H4 (cell line): ENCODE measurements at regions not wholly inside any gene's neighbourhood (a gene's known extent, or its start where the extent isn't known, plus 50 kb on each side); places are given as distances from the start of the nearest gene placed in this dataset.
"Not testable (repeated sequence)": the region's sequence is repeated elsewhere in the genome, so short reads cannot be mapped to it uniquely, and the experiment has no call there.

Source experiments
- DNase-seq: peaks from one replicate; pipeline ENCODE4 v3.0.0-alpha.2; 2015; ENCODE audit warnings: low spot score

DNA sequence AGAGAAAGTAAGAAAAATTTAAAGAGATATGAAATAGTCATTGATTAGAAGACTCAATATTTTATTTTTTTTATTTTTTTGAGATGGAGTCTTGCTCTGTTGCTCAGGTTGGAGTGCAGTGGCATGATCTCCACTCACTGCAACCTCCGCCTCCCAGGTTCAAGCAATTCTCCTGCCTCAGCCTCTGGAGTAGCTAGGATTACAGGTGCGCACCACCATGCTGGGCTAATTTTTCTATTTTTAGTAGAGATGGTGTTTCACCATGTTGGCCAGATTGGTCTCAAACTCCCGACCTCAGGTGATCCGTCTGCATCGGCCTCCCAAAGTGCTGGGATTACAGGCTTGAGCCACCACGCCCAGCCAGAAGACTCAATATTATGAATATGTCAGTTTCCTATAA is 672.6 kb downstream of the UQCRFS1 start:
- not testable (repeated sequence) for DNase-seq

DNA sequence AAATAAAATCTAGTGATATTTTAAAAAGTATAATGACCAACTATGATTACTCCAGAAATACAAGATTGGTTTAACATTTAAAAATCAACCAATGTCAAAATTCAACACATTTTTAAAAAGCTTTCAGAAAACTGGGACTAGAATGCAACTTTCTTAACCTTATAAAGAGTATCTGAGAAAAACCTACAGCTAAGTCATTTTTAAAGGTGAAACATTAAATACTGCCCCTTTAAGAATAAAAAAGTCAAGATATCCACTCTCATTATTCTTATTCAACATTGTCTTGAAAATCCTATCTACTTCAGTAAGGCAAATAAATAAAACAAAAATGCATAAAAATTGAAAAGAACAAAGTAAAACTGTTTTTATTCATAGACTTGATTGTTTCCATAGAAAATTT is 673.2 kb downstream of the UQCRFS1 start:
- DNase-seq, result no peak

DNA sequence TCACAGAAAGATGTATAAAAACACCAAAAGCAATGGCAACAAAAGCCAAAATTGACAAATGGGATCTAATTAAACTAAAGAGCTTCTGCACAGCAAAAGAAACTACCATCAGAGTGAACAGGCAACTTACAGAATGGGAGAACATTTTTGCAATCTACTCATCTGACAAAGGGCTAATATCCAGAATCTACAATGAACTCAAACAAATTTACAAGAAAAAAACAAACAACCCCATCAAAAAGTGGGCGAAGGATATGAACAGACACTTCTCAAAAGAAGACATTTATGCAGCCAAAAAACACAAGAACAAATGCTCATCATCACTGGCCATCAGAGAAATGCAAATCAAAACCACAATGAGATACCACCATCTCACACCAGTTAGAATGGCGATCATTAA is 674.4 kb downstream of the UQCRFS1 start:
- DNase-seq, result not testable (repeated sequence)

DNA sequence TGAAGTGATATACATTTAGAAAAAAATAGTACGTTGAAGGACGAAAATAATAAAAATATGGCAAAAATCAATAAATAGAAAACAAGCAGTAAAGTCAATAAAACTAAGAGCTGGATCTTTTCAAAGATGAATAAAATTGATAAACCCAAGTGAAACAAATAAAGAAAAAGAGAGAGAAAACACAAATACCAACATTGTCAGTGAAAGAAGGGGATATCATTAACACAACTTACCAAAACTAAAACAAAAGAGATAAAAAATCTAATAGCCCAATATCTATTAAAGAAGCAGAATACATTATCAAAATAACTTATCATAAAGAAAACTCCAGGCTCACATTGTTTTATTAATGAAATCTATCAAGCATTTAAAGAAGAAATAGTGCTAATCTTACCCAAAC is 675.1 kb downstream of the UQCRFS1 start:
- DNase-seq, result no peak

DNA sequence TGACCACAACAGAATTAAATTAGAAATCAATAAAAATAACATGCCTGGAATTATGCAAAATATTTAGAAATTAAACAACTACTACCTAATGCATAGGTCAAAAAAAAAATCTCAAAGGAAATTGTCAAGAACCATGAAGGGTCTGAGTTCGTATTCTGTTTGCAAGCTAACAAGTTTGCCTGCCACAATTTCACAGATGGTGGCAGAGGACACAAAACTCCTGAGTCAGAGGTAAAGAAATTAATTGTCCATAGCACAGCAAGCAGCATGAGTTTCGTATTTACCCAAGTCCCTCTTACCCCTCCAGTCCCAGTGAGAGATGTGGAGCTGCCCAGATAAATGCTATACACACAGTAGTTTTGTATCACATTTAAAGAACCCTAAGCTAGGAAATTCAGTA is 675.9 kb downstream of the UQCRFS1 start:
- no peak for DNase-seq

DNA sequence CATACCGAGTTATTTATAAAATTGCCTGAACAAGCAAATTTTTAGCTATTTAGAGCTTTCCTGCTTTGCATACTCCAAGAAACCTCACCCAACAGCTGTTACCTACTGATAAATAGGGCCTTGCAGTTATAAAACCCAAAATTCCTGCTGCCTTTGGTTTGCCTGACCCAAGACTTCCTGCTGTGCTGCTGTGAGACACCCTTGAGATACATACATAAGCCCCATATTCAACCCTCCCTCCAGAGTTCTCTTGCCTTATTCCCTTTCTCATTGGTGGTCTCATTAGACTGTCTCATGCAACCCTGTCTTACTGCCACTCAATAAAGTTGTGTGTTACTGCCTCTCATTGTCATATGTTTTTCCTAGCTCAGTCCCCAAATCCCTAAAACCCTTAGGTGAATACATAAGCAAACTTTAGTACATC is 677.6 kb downstream of the UQCRFS1 start:
- no peak for DNase-seq

DNA sequence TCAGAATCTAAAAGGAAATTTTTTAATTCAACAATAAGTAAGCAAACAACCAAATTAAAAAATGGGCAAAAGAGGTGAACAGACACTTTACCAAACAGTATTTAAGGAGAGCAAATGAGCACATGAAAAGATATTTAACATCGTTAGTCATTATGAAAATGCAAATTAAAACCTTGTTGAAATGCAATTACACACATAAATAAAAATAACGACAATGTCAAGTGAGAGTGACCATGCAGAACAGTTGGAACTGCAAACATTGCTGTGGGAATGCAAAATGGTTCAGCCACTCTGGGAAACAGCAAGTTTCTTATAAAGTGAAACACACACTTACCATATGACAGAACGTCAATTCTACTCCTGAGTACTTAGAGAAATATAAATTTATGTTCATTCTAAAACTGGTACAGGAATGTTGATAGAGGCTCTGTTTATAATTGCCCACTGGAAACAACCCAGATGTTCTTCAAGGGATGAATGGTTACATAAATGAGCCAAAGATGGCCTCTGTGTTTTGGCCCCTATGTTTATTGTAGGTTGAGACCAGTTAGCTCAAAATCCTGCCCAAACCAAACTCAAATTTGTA is 678.1 kb downstream of the UQCRFS1 start:
- DNase-seq, result no peak

DNA sequence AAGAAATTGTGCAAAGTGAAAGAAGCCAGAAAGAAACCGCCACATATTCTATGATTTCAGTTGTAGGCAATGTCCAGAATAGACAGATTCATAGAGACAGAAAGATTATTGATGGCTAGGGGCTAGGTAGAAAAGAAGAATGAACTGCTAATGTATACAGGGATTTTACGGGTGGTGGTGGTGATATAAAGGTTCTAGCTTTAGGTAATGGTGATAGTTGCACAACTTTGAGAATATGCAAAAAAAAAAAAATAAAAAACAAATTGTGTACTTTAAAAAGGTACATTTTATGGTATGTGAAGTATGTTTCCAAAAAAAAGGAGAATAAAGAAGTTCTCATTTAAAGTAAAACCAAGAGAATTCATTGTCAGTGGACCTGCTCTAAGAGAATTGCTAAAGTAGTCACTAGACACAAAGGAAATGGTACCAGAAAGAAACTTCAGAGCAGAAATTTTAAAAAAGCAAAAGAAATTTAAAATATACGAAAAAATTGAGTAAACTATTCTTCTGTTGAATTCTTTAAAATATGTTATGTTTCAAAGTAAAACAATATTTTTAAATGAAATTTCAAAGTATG is 680.1 kb downstream of the UQCRFS1 start:
- no peak for DNase-seq

DNA sequence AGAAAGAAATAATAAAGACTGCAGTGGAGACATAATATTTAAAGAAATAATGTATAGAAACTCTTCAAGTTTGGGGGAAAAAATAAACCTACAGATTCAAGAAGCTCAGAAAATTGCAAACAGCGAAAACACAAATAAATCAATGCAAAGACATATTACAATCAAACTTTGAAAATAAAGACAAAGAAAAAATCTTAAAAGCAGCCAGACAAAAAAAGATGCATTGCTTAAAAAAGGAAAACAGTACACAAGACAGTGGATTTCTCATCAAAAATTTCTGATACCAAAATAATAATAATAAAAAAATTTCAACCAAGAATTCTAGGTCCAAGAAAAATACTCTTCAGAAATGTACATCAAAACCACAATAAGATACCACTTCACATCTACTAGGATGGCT is 681.0 kb downstream of the UQCRFS1 start:
- no peak for DNase-seq

DNA sequence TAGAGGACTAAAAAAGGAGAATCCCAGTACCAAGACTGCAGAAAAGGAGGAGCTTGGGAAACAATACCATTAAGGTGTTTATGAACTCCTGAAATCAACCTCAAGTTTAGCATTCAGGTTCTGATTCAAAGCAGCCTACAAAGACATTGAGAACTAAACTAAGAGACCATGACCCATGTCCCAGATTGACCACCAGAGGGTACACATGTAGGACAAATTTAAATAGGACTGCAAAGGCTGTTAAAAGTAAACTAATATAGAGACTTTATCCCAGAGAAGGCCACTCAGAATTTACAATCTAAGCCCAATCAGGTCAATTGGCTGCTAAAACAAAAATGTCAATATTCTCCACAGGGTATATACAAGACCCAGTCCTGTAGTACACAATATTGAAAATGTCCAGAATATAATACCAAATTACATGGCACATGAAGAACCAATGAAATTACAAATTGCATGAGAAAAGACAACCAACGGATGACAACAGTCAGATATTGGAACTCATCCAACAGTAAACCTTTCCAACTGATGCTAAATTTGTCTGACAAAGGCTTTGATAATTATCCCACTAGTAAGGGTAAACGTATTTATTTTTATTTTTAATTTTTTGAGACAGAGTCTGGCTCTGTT is 682.4 kb downstream of the UQCRFS1 start:
- no peak for DNase-seq

DNA sequence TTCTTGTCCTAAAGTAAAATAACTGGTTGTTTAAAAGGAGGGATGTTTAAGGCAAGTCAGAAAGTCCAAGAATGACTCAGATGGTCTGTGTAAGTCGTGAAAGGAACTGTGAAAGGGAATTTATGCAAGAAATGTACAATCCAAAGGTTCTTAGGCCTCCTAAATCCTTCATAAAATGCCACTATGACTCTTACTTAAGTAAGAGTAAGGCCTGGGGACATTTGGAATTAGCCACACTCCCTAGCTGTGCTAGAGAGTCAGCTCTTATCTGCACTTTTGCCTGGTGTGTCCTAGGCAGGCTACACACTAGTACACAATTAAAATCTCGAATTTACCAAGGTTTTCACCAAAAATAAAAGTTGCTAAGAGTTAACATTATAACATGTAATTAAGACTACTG is 686.9 kb downstream of the UQCRFS1 start:
- DNase-seq, result no peak

DNA sequence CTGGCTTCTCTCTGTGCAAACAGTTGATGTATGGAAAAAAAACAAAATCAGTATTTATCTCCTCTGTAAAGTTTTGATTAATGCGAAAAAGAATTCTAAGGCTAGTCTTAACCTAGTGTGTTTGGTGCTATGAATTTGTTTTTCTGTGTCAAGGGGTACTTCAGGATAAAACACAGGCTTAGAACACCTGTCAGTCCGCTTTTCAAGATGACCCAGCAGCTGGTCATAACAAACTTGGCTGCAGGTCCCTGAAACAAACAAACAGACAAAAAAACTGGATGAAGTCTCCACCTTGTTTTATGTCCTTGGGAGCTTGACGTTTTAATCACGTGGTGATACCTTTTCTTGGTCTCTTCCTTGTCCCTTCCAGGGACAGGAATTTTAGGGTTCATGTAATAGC is 689.3 kb downstream of the UQCRFS1 start:
- no peak for DNase-seq

DNA sequence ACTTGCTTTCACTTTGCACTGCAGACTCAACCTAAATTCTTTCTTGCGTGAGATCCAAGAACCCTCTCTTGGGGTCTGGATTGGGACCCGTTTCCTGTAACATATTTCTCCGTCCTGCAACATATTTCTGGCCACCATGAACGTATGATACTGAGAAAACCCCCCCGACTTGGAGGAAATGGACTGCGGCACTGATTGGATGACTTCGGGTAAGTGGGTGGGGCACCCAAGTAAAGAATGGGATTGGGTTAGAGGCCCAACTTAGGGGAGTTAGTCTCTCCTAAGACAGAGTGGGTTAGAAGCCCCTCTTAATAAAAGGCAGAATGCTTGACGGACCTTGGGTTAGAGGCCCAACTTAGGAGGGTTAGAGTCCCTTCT is 690.4 kb downstream of the UQCRFS1 start:
- no peak for DNase-seq

DNA sequence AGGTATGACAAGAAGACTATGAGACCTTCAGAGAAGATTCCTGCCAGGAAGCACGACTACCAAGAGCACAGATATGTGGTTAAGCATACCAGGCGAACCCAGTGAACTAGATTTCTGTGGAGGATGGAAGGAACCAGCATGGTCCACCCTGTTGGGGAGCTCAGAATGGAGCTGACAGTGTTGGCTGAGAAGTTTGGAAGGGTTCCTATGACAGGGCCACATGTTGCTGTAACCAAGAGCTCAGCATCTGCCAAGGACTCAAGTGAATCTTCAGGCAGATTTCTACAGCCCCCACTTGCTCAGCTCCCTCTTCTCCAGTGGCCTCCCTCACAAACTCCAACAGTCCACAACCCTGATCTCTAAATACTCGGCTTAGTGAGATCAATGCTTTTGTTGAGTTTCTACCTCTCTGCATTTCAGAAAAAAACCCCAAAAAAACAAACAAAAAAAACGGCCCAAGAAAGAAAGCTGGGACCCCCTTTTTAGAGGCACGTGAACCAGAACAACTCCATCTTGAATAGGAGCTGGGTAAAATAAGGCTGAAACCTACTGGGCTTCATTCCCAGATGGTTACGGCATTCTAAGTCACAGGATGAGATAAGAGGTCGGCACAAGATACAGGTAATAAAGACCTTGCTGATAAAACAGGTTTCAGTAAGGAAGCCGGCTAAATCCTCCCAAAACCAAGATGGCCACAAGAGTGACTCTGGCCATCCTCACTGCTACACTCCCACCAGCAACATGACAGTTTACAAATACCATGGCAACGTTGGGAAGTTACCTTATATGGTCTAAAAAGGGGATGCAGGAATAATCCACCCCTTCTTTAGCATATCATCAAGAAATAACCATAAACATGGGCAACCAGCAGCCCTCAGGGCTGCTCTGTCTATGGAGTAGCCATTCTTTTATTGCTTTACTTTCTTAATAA is 691.1 kb downstream of the UQCRFS1 start:
- DNase-seq, result no peak

DNA sequence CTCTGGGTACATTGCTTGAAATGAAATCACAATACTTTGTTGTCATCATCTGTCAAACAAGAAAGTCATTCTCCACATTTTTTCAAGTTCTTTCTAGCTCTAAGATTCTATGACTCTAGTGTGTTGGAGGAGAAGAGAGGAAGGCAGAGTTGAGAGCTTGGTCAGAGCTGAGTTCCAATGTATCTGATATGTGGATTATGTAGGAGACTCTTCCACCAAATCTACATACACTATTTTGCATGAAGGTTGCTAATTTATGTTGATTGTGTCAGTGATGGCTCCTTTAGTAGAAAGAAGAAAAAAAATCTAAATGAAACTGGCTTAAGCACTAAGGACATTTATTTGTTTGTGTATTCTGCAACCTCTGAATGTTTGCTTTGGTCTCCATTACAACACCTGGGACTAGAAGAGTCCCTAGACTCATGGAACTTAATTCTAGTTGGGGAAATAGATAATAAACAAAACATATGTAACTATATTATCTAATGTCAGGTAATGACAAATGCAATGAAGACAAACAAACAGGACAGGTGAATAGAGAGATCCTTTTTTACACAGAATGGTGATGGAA is 691.9 kb downstream of the UQCRFS1 start:
- DNase-seq, result no peak

DNA sequence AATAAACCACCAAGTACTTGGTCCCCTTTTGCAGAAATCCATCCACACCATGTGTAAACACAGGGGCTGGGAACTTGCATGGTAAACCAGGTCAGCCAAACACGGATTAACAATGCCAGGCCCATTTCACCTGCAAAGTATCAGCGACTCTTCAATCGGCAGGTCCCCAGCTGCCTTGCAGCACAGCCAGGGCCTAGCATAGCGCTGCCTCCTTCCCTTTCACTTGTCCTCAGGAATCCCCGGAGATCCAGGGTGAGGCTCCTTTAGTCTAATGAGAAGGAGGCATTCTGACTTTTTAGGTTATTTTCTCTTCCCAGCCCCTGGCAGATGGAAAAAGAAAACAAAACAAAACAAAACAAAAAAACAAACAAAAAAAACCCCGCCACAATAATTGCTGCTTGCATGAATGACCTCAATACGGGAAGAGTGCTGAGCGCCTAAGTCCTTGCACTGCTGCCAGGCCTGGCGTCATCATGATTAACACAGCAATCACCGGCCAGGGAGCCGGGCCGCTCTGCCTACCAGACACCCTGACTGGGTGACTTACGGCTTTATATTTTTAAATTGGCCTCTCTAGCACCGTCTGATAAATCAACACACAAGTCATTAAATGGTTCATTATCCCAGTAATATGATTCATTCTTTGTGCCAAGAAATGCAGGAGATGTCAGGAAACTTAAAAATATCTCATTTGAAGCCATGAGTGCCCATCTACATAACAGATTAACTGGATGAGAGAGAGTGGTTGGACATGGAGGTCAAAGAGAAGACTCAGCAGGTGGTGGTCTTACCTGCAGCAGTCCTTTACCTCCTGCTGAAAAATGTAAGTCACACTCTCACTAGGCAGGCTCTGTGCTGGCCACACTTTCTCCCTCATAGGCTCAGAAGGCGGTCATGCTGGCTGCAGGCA is 692.7 kb downstream of the UQCRFS1 start:
- no peak for DNase-seq

DNA sequence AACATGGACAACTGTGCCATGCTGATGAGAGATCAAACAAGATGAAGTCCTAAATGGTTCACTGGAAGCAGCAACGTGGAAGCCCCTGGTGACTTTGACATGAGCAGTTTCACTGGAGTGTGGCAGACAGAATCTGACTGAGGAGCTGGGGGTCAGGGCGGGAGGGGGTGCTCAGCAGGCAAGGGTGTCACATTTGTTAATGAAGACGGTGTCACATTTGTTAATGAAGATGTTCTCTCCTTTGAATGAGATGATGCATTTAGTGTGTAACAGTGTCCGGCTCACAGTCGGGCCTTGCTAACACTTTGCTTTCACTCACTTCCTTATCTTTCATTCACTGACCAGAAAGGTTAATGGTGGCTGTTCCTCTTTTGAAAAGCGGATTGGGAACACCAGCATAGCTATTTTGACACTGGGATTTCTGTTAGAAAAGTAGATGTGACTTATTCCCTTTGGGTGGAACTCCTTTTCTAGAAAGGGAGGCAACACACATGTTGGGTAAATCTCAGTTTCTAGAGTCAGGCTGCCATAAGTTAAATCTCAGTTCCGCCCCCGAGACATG is 693.7 kb downstream of the UQCRFS1 start:
- DNase-seq, result no peak

DNA sequence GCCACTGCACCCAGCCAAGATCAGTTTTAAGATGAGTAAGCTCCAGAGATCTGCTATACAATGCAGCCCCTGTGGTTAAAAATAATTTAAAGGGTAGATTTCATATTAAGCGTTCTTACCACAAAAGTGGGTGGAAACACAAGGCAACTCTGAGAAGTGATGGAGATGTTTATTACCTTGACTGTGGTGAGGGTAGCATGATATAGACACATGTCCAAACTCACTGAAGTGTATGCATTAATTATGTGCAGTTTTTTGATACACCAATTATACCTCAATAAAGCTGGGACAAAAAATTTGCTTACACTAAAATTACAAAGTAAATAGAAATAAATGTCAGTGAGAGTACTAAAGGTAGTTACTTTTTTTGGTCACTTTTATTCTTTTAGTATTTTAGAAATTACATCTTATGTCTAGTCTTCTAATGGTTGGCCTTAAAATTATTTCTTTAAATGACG is 696.5 kb downstream of the UQCRFS1 start:
- DNase-seq, result no peak

DNA sequence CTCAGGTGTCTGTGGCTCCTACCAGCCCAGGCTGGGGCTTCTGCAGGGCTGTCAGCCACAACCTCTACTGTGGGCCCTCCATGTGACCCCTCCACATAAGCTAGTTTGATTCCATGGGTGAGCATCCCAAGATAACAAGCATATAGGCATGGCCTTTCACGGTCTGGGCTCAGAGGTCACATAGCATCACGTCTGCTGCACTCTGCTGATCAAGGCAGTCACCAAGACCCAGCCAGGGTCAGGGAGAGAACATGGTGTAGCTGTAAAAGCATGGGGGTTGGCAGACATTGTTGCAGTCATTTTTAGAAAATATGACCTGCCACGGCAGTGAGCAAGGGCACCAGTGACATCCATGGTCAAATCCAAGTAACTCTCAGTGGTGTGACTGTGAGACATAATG is 698.8 kb downstream of the UQCRFS1 start:
- DNase-seq, result no peak

DNA sequence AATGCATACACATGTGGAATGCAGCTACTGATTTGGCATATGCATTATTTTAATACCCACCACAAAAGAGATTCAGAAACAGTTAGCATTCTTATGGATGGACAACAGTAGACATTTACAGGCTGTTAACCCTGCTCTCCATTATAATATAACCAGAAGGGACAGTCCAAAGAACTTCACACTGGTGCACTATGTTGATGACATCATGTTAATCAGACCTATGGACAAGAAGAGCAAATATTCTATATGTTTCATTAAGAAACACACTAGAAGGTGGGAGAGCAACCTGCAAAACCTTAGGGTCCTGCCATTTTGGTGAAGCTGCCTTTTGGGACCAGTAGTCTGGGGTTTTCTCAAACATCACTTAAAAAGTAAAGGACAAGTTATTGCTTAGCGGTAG is 701.3 kb downstream of the UQCRFS1 start:
- DNase-seq, result no peak
